ENCODE measurements at regions not wholly inside any gene's neighbourhood (a gene's known extent, or its start where the extent isn't known, plus 50 kb on each side); places are given as distances from the start of the nearest gene placed in this dataset.

GRCh38 chr10:47094126-47094525 lies 182.9 kb downstream of the PTPN20 start:
- Mint-ChIP-seq H3K27me3 (ENCODE audit: low read depth in 3 of 3) (peaks cover 3 to 6% (median 5%) of the 10 kb centered on the region in 3 donors), H3K36me3 (no peaks in the 10 kb centered on the region)
- H3K4me1 ChIP-seq (ENCODE audit: control insufficient read depth in 1 of 2, insufficient read depth in 2 of 2, low read length in 2 of 2), result no peaks in the 10 kb centered on the region

GRCh38 chr10:47094636-47095035 lies 183.4 kb downstream of the PTPN20 start:
- Histone ChIP-seq H3K79me2 (ENCODE audit: insufficient read depth, low read length) (no peaks in the 10 kb centered on the region), H3K36me3 (replicated peaks in 1 of 2; ENCODE audit: control insufficient read depth in 1 of 2, insufficient read depth in 2 of 2, low read length in 2 of 2) (no peaks in the 10 kb centered on the region), H3K27me3 (ENCODE audit: control insufficient read depth in 2 of 2, insufficient read depth in 2 of 2, low read length in 2 of 2) (no peaks in the 10 kb centered on the region), H3K4me3 (replicated peaks in 1 of 3; ENCODE audit: low read depth in 2 of 3, low read length in 3 of 3) (no peak overlapping the region), H4K20me1 (ENCODE audit: insufficient read depth, low read length) (no peaks in the 10 kb centered on the region), H3K9me3 (replicated peaks in 1 of 2; ENCODE audit: control insufficient read depth in 1 of 2, insufficient read depth in 1 of 2, low read length in 2 of 2) (peaks cover 0 to 7% of the 10 kb centered on the region in 2 donors), H3K4me1 (ENCODE audit: control insufficient read depth in 1 of 2, insufficient read depth in 2 of 2, low read length in 2 of 2) (no peaks in the 10 kb centered on the region), H3K4me2 (replicated peaks; ENCODE audit: extremely low read depth, low read length, poor library complexity, severe bottlenecking) (no peak overlapping the region), H3K27ac (ENCODE audit: low read depth in 1 of 2, low read length in 2 of 2) (no peak overlapping the region), H3K9ac (ENCODE audit: insufficient read depth, low read length, poor library complexity, severe bottlenecking) (no peak overlapping the region), H2AFZ (ENCODE audit: insufficient read depth, low read depth, low read length, poor library complexity, severe bottlenecking) (no peak overlapping the region)
- intact Hi-C loops (cut with micrococcal nuclease), result no loop called here
- Mint-ChIP-seq H3K9me3 (peaks cover 0 to 9% (median 5%) of the 10 kb centered on the region in 7 donors), H3K4me3 (no peak overlapping the region), H3K27me3 (ENCODE audit: low read depth in 3 of 3) (peaks cover 3 to 6% (median 5%) of the 10 kb centered on the region in 3 donors), H3K27ac (no peak overlapping the region), H3K36me3 (no peaks in the 10 kb centered on the region), H3K4me1 (peaks cover 1% of the 10 kb centered on the region)
- WGBS (ENCODE audit: insufficient coverage), result 96% methylated on average over 4 of the region's 10 CpGs
- DNase-seq, result no peak
- no peak for TF ChIP-seq CTCF (IDR thresholded peaks at IDR 0.05)

More at GRCh38 chr10:47094126-47094525, 182.9 kb downstream of the PTPN20 start:
- Histone ChIP-seq H3K4me2 (replicated peaks; ENCODE audit: extremely low read depth, low read length, poor library complexity, severe bottlenecking) (no peak overlapping the region), H3K9me3 (replicated peaks in 1 of 2; ENCODE audit: control insufficient read depth in 1 of 2, insufficient read depth in 1 of 2, low read length in 2 of 2) (peaks cover 0 to 7% of the 10 kb centered on the region in 2 donors), H3K27ac (ENCODE audit: low read depth in 1 of 2, low read length in 2 of 2) (no peak overlapping the region), H3K4me3 (replicated peaks in 1 of 3; ENCODE audit: low read depth in 2 of 3, low read length in 3 of 3) (no peak overlapping the region), H2AFZ (ENCODE audit: insufficient read depth, low read depth, low read length, poor library complexity, severe bottlenecking) (no peak overlapping the region), H3K36me3 (replicated peaks in 1 of 2; ENCODE audit: control insufficient read depth in 1 of 2, insufficient read depth in 2 of 2, low read length in 2 of 2) (no peaks in the 10 kb centered on the region), H3K9ac (ENCODE audit: insufficient read depth, low read length, poor library complexity, severe bottlenecking) (no peak overlapping the region), H3K79me2 (ENCODE audit: insufficient read depth, low read length) (no peaks in the 10 kb centered on the region), H3K27me3 (ENCODE audit: control insufficient read depth in 2 of 2, insufficient read depth in 2 of 2, low read length in 2 of 2) (no peaks in the 10 kb centered on the region), H4K20me1 (ENCODE audit: insufficient read depth, low read length) (no peaks in the 10 kb centered on the region)
- intact Hi-C loops (cut with micrococcal nuclease), result no loop called here
- Mint-ChIP-seq H3K27ac (peak overlapping the region in 1 of 7 donors; percentile 36), H3K4me3 (no peak overlapping the region), H3K4me1 (peaks cover 1% of the 10 kb centered on the region), H3K9me3 (peaks cover 0 to 9% (median 5%) of the 10 kb centered on the region in 7 donors)
- no peak for DNase-seq
- WGBS (ENCODE audit: insufficient coverage), result 69% methylated on average over 4 of the region's 9 CpGs
- TF ChIP-seq CTCF (IDR thresholded peaks at IDR 0.05), result no peak
